Endothelial cell of umbilical vein (primary cell): ENCODE measurements at regions not wholly inside any gene's neighbourhood (a gene's known extent, or its start where the extent isn't known, plus 50 kb on each side); places are given as distances from the start of the nearest gene placed in this dataset.

ENCODE experiments used
- BruUV-seq: library from RNA; stranded (reverse); fragments of 400-500 nt; replicated peaks from 2 replicates; lab custom pipeline; 2021; lab: Mats Ljungman, UMichigan
- CTCF ChIA-PET: fragments of 300-600, 350-600 bp; sonication (Branson Sonifier 250); formaldehyde crosslinking; loops from one replicate; lab custom pipeline; 2021; ENCODE audit warnings: antibody characterized with exemption, inconsistent platforms; lab: Charles Lee
- POLR2A ChIA-PET: fragments of 300-600, 350-600 bp; sonication (Branson Sonifier 250); formaldehyde crosslinking; loops from one replicate; lab custom pipeline; 2021; ENCODE audit warnings: antibody characterized with exemption, inconsistent platforms; lab: Charles Lee
- DNase-seq: peaks from one replicate; pipeline ENCODE4 v3.0.0-alpha.2; 2011; ENCODE audit warnings: low read depth, low spot score
- FAIRE-seq: peaks from 2 replicates; lab custom pipeline; 2011; peaks lifted over from hg19 to GRCh38; lab: Jason Lieb, UNC
- H2AFZ ChIP-seq: 2 replicates; pipeline ENCODE4 v1.6.0; 2012; ENCODE audit warnings: low read depth, low read length, control low read depth, inconsistent platforms
- H3K27ac ChIP-seq: 2 replicates; pipeline ENCODE4 v1.5.1; 2011; ENCODE audit warnings: low read depth, mild to moderate bottlenecking, control low read depth, low read length, moderate library complexity; ENCODE audit not compliant: insufficient read depth
- H3K27me3 ChIP-seq, 2 experiments: 2 replicates each; pipeline versions ENCODE4 v1.6.0 to v1.6.1; 2011; ENCODE audit warnings: low read length in 2 of 2, mixed read lengths in 1 of 2; ENCODE audit not compliant: control insufficient read depth in 2 of 2, insufficient read depth in 2 of 2
- H3K36me3 ChIP-seq, 2 experiments: 2 replicates in 1 of 2; 3 replicates in 1 of 2; pipeline ENCODE4 v1.5.1; 2011; ENCODE audit warnings: low read length in 2 of 2, mild to moderate bottlenecking in 1 of 2, moderate library complexity in 1 of 2; ENCODE audit not compliant: control insufficient read depth in 2 of 2, insufficient read depth in 2 of 2; ENCODE audit errors: extremely low read depth in 1 of 2
- H3K4me1 ChIP-seq: 3 replicates; pipeline ENCODE4 v1.5.1; 2011; ENCODE audit warnings: mild to moderate bottlenecking, low read length; ENCODE audit not compliant: control insufficient read depth, insufficient read depth; ENCODE audit errors: extremely low read depth
- H3K4me2 ChIP-seq: 2 replicates; pipeline ENCODE4 v1.6.1; 2011; ENCODE audit warnings: low read length, control low read depth, mixed read lengths; ENCODE audit not compliant: insufficient read depth
- H3K4me3 ChIP-seq, 3 experiments: fragments of 200-600 bp in 1 of 3; sonication (generic), shearing (Covaris generic) in 1 of 3; replicated peaks in 1 of 3; 2 replicates each; pipeline ENCODE4 v1.5.1; 2011 to 2016; ENCODE audit warnings: control low read depth in 3 of 3, low read length in 3 of 3, mild to moderate bottlenecking in 2 of 3, inconsistent platforms in 1 of 3, low read depth in 1 of 3, moderate library complexity in 1 of 3; ENCODE audit not compliant: insufficient read depth in 1 of 3
- H3K79me2 ChIP-seq: 2 replicates; pipeline ENCODE4 v1.6.0; 2012; ENCODE audit warnings: low read length, inconsistent platforms; ENCODE audit not compliant: control insufficient read depth, insufficient read depth
- H3K9ac ChIP-seq: replicated peaks from 2 replicates; pipeline ENCODE3; 2011; ENCODE audit warnings: low read length, control low read depth; ENCODE audit not compliant: insufficient read depth; ENCODE audit errors: extremely low read depth
- H3K9me1 ChIP-seq: replicated peaks from 3 replicates; pipeline ENCODE4 v1.6.0; 2011; ENCODE audit warnings: mild to moderate bottlenecking, low read length; ENCODE audit not compliant: control insufficient read depth, insufficient read depth; ENCODE audit errors: extremely low read depth
- H3K9me3 ChIP-seq: replicated peaks from 2 replicates; pipeline ENCODE4 v1.5.1; 2012; ENCODE audit warnings: low read length, inconsistent platforms; ENCODE audit not compliant: control insufficient read depth, insufficient read depth
- H4K20me1 ChIP-seq: replicated peaks from 2 replicates; pipeline ENCODE3; 2011; ENCODE audit warnings: mild to moderate bottlenecking, low read length; ENCODE audit not compliant: control insufficient read depth, insufficient read depth; ENCODE audit errors: extremely low read depth
- EZH2 ChIP-seq: IDR thresholded peaks from 2 replicates; pipeline ENCODE4 v1.6.1; 2012; ENCODE audit warnings: borderline replicate concordance, low read depth, mild to moderate bottlenecking, moderate library complexity, low read length, inconsistent platforms; ENCODE audit not compliant: severe bottlenecking
- FOS ChIP-seq: IDR thresholded peaks from 2 replicates; pipeline ENCODE4 v1.6.1; 2011; ENCODE audit warnings: mild to moderate bottlenecking, low read length, moderate library complexity, borderline replicate concordance; ENCODE audit not compliant: insufficient read depth
- GATA2 ChIP-seq: IDR thresholded peaks from 2 replicates; pipeline ENCODE4 v1.7.0; 2011; ENCODE audit warnings: low read depth, mild to moderate bottlenecking, moderate library complexity, mixed read lengths, low read length; ENCODE audit not compliant: insufficient read length, insufficient read depth
- JUN ChIP-seq: IDR thresholded peaks from 2 replicates; pipeline ENCODE4 v1.6.1; 2011; ENCODE audit warnings: borderline replicate concordance, low read depth; ENCODE audit not compliant: insufficient read length, insufficient read depth
- MYC ChIP-seq: IDR thresholded peaks from one replicate; pipeline ENCODE4 v1.6.1; 2011; ENCODE audit warnings: mild to moderate bottlenecking, low read depth, low read length
- POLR2A ChIP-seq: IDR thresholded peaks from 2 replicates; pipeline ENCODE4 v1.6.1; 2012; ENCODE audit warnings: low read depth, mild to moderate bottlenecking, control low read depth, low read length
- POLR2AphosphoS5 ChIP-seq: IDR thresholded peaks from 2 replicates; pipeline ENCODE4 v1.6.1; 2012; ENCODE audit warnings: low read depth, mild to moderate bottlenecking, control low read depth, low read length, moderate library complexity; ENCODE audit not compliant: insufficient read depth
- dilution Hi-C: fragments of 300-500 bp; cut with MboI; formaldehyde crosslinking; loops from one replicate; pipeline ENCODE4 v1.15.0; 2019; ENCODE audit warnings: low sequenced_read_pairs; ENCODE audit not compliant: extremely low pct_ligation_motif_present
- intact Hi-C: fragments of 100-400 bp; cut with micrococcal nuclease; formaldehyde crosslinking; loops from one replicate; pipeline ENCODE4 v1.10.0; 2022
- TF ChIP-seq, protein P1 (sequence below), 2 donors: IDR thresholded peaks; 1 replicate in 1 of 2; 2 replicates in 1 of 2; pipeline ENCODE4 v1.5.1; 2011; ENCODE audit warnings: low read length in 2 of 2, mild to moderate bottlenecking in 2 of 2, moderate library complexity in 2 of 2, control low read depth in 1 of 2, inconsistent platforms in 1 of 2, low read depth in 1 of 2; ENCODE audit not compliant: insufficient read depth in 1 of 2; ENCODE audit errors: extremely low read depth in 1 of 2
- TF ChIP-seq, protein P2 (sequence below): IDR thresholded peaks from 2 replicates; pipeline ENCODE4 v1.6.1; 2011; ENCODE audit not compliant: insufficient read depth, insufficient read length

DNA sequence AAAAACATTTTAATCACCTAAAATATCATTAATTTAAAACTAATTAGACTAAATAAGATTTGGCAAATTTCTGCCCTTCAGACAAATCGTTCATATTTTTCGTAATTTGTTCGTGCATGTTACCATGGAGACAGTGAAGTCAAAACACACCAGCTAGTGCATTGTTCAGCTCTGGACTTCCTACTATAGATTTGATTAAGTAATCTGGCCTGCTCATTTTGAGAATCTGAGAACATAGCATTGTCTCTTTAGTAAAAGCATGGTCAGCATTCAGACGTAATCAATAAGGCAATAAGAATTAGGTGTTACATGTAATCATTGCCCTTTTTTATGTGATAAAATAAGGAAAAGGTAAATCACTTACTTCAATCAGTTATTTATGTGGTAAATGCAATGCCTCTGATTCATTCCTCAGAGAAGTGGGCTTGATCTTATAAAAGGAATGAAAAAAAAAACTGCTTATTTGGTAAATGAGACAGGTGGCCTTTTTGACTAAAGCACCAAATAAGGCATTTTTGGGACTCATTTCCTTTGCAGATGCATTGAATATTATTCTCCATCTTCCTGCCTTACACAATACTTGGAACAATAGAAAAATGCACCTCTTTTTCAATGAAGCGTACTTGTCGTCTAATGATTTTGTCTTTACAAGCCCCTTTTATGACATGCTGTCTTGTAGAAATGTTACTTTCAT, 84.5 kb upstream of the FNDC3B start:
- no peaks in the 10 kb centered on the region for H3K9me1 ChIP-seq
- H3K4me2 ChIP-seq, result no peak overlapping the region
- peak overlapping the region; percentile 4 for H3K27ac ChIP-seq
- H3K36me3 ChIP-seq, result no peaks in the 10 kb centered on the region
- no peaks in the 10 kb centered on the region for H3K79me2 ChIP-seq
- CTCF ChIA-PET, result interaction anchor here (0.7 to 1.9 kb wide), 6 partner anchors 12 to 183 kb away, joined by 3 to 4 read pairs (median 3); no protein-coding TSS in a partner anchor
- intact Hi-C loops, result loop anchor here (1.0 to 5.0 kb wide), 5 partner anchors 12 to 187 kb away; partner anchors contain the start of gene FNDC3B
- peak overlapping the region; percentile 0 for H3K9ac ChIP-seq
- H3K27me3 ChIP-seq, result no peaks in the 10 kb centered on the region
- H3K4me3 ChIP-seq, result no peak overlapping the region
- H2AFZ ChIP-seq, result no peak overlapping the region
- POLR2A ChIA-PET, result interaction anchor here (0.6 to 0.7 kb wide), 2 partner anchors 48 to 115 kb away, joined by 3 to 4 read pairs; no protein-coding TSS in a partner anchor
- DNase-seq, result peak; percentile 88
- TSS peak; percentile 77 for BruUV-seq
- dilution Hi-C loops, result no loop called here
- H4K20me1 ChIP-seq, result no peaks in the 10 kb centered on the region
- no peak for TF ChIP-seq POLR2AphosphoS5
- TF ChIP-seq, protein P1, sequence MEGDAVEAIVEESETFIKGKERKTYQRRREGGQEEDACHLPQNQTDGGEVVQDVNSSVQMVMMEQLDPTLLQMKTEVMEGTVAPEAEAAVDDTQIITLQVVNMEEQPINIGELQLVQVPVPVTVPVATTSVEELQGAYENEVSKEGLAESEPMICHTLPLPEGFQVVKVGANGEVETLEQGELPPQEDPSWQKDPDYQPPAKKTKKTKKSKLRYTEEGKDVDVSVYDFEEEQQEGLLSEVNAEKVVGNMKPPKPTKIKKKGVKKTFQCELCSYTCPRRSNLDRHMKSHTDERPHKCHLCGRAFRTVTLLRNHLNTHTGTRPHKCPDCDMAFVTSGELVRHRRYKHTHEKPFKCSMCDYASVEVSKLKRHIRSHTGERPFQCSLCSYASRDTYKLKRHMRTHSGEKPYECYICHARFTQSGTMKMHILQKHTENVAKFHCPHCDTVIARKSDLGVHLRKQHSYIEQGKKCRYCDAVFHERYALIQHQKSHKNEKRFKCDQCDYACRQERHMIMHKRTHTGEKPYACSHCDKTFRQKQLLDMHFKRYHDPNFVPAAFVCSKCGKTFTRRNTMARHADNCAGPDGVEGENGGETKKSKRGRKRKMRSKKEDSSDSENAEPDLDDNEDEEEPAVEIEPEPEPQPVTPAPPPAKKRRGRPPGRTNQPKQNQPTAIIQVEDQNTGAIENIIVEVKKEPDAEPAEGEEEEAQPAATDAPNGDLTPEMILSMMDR (IDR thresholded peaks at IDR 0.05; ENCODE audit: extremely low read depth in 1 of 2, insufficient read depth in 1 of 2, low read depth in 1 of 2, low read length in 2 of 2), result no peak
- TF ChIP-seq FOS, result no peak
- no peak for TF ChIP-seq JUN
- TF ChIP-seq GATA2, result no peak
- TF ChIP-seq MYC, result no peak
- TF ChIP-seq POLR2A, result no peak
- TF ChIP-seq EZH2, result no peak
- TF ChIP-seq, protein P2, sequence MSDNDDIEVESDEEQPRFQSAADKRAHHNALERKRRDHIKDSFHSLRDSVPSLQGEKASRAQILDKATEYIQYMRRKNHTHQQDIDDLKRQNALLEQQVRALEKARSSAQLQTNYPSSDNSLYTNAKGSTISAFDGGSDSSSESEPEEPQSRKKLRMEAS, result no peak
- peak; percentile 52 for FAIRE-seq
- H3K4me1 ChIP-seq, result peaks cover 20% of the 10 kb centered on the region
- no peaks in the 10 kb centered on the region for H3K9me3 ChIP-seq
